ENCODE measurements at regions not wholly inside any gene's neighbourhood (a gene's known extent, or its start where the extent isn't known, plus 50 kb on each side); places are given as distances from the start of the nearest gene placed in this dataset.

GRCh38 chr4:65190780-65191179 lies 479.5 kb downstream of the EPHA5 start:
- no peak overlapping the region for H2BK120ac ChIP-seq (ENCODE audit: insufficient read depth, low read length, poor library complexity)
- no CpG with 5 or more reads among the region's 2 CpGs for WGBS (ENCODE audit: extremely low coverage, insufficient coverage, insufficient read length)
- no peak overlapping the region for H3K9ac ChIP-seq (ENCODE audit: low read length)

GRCh38 chr4:65175585-65175984 lies 494.7 kb downstream of the EPHA5 start:
- Histone ChIP-seq H3K9ac (ENCODE audit: low read length) (no peak overlapping the region), H2BK120ac (ENCODE audit: insufficient read depth, low read length, poor library complexity) (no peak overlapping the region), H3K27me3 (ENCODE audit: insufficient read depth, low read length) (no peaks in the 10 kb centered on the region), H3K79me2 (ENCODE audit: control insufficient read depth, insufficient read depth, low read length, poor library complexity) (no peaks in the 10 kb centered on the region), H3K79me1 (ENCODE audit: low read length) (no peaks in the 10 kb centered on the region), H3K14ac (ENCODE audit: low read length) (no peak overlapping the region), H3K4ac (ENCODE audit: low read depth, low read length) (no peak overlapping the region), H4K12ac (ENCODE audit: low read depth, low read length) (no peak overlapping the region), H3K4me1 (ENCODE audit: control insufficient read depth in 1 of 2, insufficient read depth in 2 of 2, low read length in 2 of 2) (no peaks in the 10 kb centered on the region), H3K36me3 (ENCODE audit: control insufficient read depth in 1 of 2, insufficient read depth in 2 of 2, low read length in 2 of 2) (no peaks in the 10 kb centered on the region), H3K18ac (ENCODE audit: low read length) (no peak overlapping the region), H3K4me2 (ENCODE audit: low read length) (no peak overlapping the region), H3K9me3 (ENCODE audit: insufficient read depth, low read depth, low read length) (no peaks in the 10 kb centered on the region), H3K23ac (ENCODE audit: low read length) (no peak overlapping the region), H4K91ac (ENCODE audit: low read depth, low read length) (no peak overlapping the region), H2BK5ac (ENCODE audit: low read depth, low read length, poor library complexity) (no peak overlapping the region), H2AFZ (ENCODE audit: insufficient read depth, low read length, poor library complexity) (no peak overlapping the region), H3K4me3 (ENCODE audit: low read depth, low read length) (no peak overlapping the region), H2AK5ac (ENCODE audit: low read length) (no peak overlapping the region), H3K27ac (ENCODE audit: low read depth, low read length) (no peak overlapping the region), H4K8ac (ENCODE audit: low read depth, low read length) (no peak overlapping the region), H2BK12ac (ENCODE audit: low read length) (no peak overlapping the region)
- no peak for DNase-seq
- no CpG with 5 or more reads among the region's 5 CpGs for WGBS (ENCODE audit: extremely low coverage, insufficient coverage, insufficient read length)

More at GRCh38 chr4:65190780-65191179, 479.5 kb downstream of the EPHA5 start:
- DNase-seq, result no peak
- Histone ChIP-seq H3K14ac (ENCODE audit: low read length) (no peak overlapping the region), H4K8ac (ENCODE audit: low read depth, low read length) (no peak overlapping the region), H3K79me2 (ENCODE audit: control insufficient read depth, insufficient read depth, low read length, poor library complexity) (no peaks in the 10 kb centered on the region), H3K4ac (ENCODE audit: low read depth, low read length) (no peak overlapping the region), H3K23ac (ENCODE audit: low read length) (no peak overlapping the region), H3K4me1 (ENCODE audit: control insufficient read depth in 1 of 2, insufficient read depth in 2 of 2, low read length in 2 of 2) (no peaks in the 10 kb centered on the region), H3K18ac (ENCODE audit: low read length) (no peak overlapping the region), H4K91ac (ENCODE audit: low read depth, low read length) (no peak overlapping the region), H3K36me3 (ENCODE audit: control insufficient read depth in 1 of 2, insufficient read depth in 2 of 2, low read length in 2 of 2) (no peaks in the 10 kb centered on the region), H2AK5ac (ENCODE audit: low read length) (no peak overlapping the region), H2BK5ac (ENCODE audit: low read depth, low read length, poor library complexity) (no peak overlapping the region), H3K4me2 (ENCODE audit: low read length) (no peak overlapping the region), H3K9me3 (ENCODE audit: insufficient read depth, low read depth, low read length) (no peaks in the 10 kb centered on the region), H2BK12ac (ENCODE audit: low read length) (no peak overlapping the region), H3K27ac (ENCODE audit: low read depth, low read length) (no peak overlapping the region), H3K27me3 (ENCODE audit: insufficient read depth, low read length) (no peaks in the 10 kb centered on the region), H3K79me1 (ENCODE audit: low read length) (no peaks in the 10 kb centered on the region), H3K4me3 (ENCODE audit: low read depth, low read length) (no peak overlapping the region), H2AFZ (ENCODE audit: insufficient read depth, low read length, poor library complexity) (no peak overlapping the region), H4K12ac (ENCODE audit: low read depth, low read length) (no peak overlapping the region)

GRCh38 chr4:65170768-65171514 lies 499.3 kb downstream of the EPHA5 start:
- no CpG with 5 or more reads among the region's 6 CpGs for WGBS (ENCODE audit: extremely low coverage, insufficient coverage, insufficient read length)
- DNase-seq, result no peak
- H2BK120ac ChIP-seq (ENCODE audit: insufficient read depth, low read length, poor library complexity), result no peak overlapping the region

GRCh38 chr4:65167719-65168118 lies 502.6 kb downstream of the EPHA5 start:
- Histone ChIP-seq H3K36me3 (ENCODE audit: control insufficient read depth in 1 of 2, insufficient read depth in 2 of 2, low read length in 2 of 2) (no peaks in the 10 kb centered on the region), H3K27ac (ENCODE audit: low read depth, low read length) (no peak overlapping the region), H3K4me1 (ENCODE audit: control insufficient read depth in 1 of 2, insufficient read depth in 2 of 2, low read length in 2 of 2) (no peaks in the 10 kb centered on the region), H2AK5ac (ENCODE audit: low read length) (no peak overlapping the region), H3K4me2 (ENCODE audit: low read length) (no peak overlapping the region), H3K9me3 (ENCODE audit: insufficient read depth, low read depth, low read length) (no peaks in the 10 kb centered on the region), H4K91ac (ENCODE audit: low read depth, low read length) (no peak overlapping the region), H2BK120ac (ENCODE audit: insufficient read depth, low read length, poor library complexity) (no peak overlapping the region), H3K18ac (ENCODE audit: low read length) (no peak overlapping the region), H3K27me3 (ENCODE audit: insufficient read depth, low read length) (no peaks in the 10 kb centered on the region), H2BK5ac (ENCODE audit: low read depth, low read length, poor library complexity) (no peak overlapping the region), H3K23ac (ENCODE audit: low read length) (no peak overlapping the region), H4K12ac (ENCODE audit: low read depth, low read length) (no peak overlapping the region), H4K8ac (ENCODE audit: low read depth, low read length) (no peak overlapping the region), H2BK12ac (ENCODE audit: low read length) (no peak overlapping the region), H3K79me1 (ENCODE audit: low read length) (no peaks in the 10 kb centered on the region), H3K79me2 (ENCODE audit: control insufficient read depth, insufficient read depth, low read length, poor library complexity) (no peaks in the 10 kb centered on the region), H3K14ac (ENCODE audit: low read length) (no peak overlapping the region), H3K4me3 (ENCODE audit: low read depth, low read length) (no peak overlapping the region), H3K4ac (ENCODE audit: low read depth, low read length) (no peak overlapping the region), H3K9ac (ENCODE audit: low read length) (no peak overlapping the region), H2AFZ (ENCODE audit: insufficient read depth, low read length, poor library complexity) (no peak overlapping the region)
- no peak for DNase-seq
- WGBS (ENCODE audit: extremely low coverage, insufficient coverage, insufficient read length), result no CpG with 5 or more reads among the region's 3 CpGs

More at GRCh38 chr4:65170768-65171514, 499.3 kb downstream of the EPHA5 start:
- no peak overlapping the region for H2AFZ ChIP-seq (ENCODE audit: insufficient read depth, low read length, poor library complexity)
- H3K18ac ChIP-seq (ENCODE audit: low read length), result no peak overlapping the region
- no peaks in the 10 kb centered on the region for H3K4me1 ChIP-seq (ENCODE audit: control insufficient read depth in 1 of 2, insufficient read depth in 2 of 2, low read length in 2 of 2)
- no peak overlapping the region for H3K23ac ChIP-seq (ENCODE audit: low read length)
- H3K14ac ChIP-seq (ENCODE audit: low read length), result no peak overlapping the region
- H3K9me3 ChIP-seq (ENCODE audit: insufficient read depth, low read depth, low read length), result no peaks in the 10 kb centered on the region
- no peak overlapping the region for H3K4ac ChIP-seq (ENCODE audit: low read depth, low read length)
- H3K79me1 ChIP-seq (ENCODE audit: low read length), result no peaks in the 10 kb centered on the region
- no peak overlapping the region for H2BK5ac ChIP-seq (ENCODE audit: low read depth, low read length, poor library complexity)
- H3K27me3 ChIP-seq (ENCODE audit: insufficient read depth, low read length), result no peaks in the 10 kb centered on the region
- H3K4me3 ChIP-seq (ENCODE audit: low read depth, low read length), result no peak overlapping the region
- no peak overlapping the region for H4K91ac ChIP-seq (ENCODE audit: low read depth, low read length)
- H2AK5ac ChIP-seq (ENCODE audit: low read length), result no peak overlapping the region
- no peak overlapping the region for H3K9ac ChIP-seq (ENCODE audit: low read length)
- H3K79me2 ChIP-seq (ENCODE audit: control insufficient read depth, insufficient read depth, low read length, poor library complexity), result no peaks in the 10 kb centered on the region
- H4K12ac ChIP-seq (ENCODE audit: low read depth, low read length), result no peak overlapping the region
- no peaks in the 10 kb centered on the region for H3K36me3 ChIP-seq (ENCODE audit: control insufficient read depth in 1 of 2, insufficient read depth in 2 of 2, low read length in 2 of 2)
- no peak overlapping the region for H3K27ac ChIP-seq (ENCODE audit: low read depth, low read length)
- H2BK12ac ChIP-seq (ENCODE audit: low read length), result no peak overlapping the region
- H3K4me2 ChIP-seq (ENCODE audit: low read length), result no peak overlapping the region
- no peak overlapping the region for H4K8ac ChIP-seq (ENCODE audit: low read depth, low read length)
